OCI-LY3 (cell line): ENCODE measurements at regions not wholly inside any gene's neighbourhood (a gene's known extent, or its start where the extent isn't known, plus 50 kb on each side); places are given as distances from the start of the nearest gene placed in this dataset.
"Not testable (repeated sequence)": the region's sequence is repeated elsewhere in the genome, so short reads cannot be mapped to it uniquely, and the experiment has no call there.

Source experiments
- H2AFZ ChIP-seq: fragments of 200-600, 300-600 bp; shearing (Covaris generic); 2 replicates; pipeline ENCODE4 v1.6.0; 2014; ENCODE audit warnings: antibody characterized with exemption, low read depth, low read length
- H3K27ac ChIP-seq: fragments of 200-600, 300-600 bp; sonication (generic); 2 replicates; pipeline ENCODE4 v1.5.1; 2014; ENCODE audit warnings: mild to moderate bottlenecking, low read length, moderate library complexity, mixed read lengths
- H3K27me3 ChIP-seq: fragments of 200-600, 300-600 bp; sonication (generic); 2 replicates; pipeline ENCODE4 v1.6.1; 2014; ENCODE audit warnings: low read depth, low read length, mixed read lengths
- H3K36me3 ChIP-seq: fragments of 200-600, 300-600 bp; sonication (generic); replicated peaks from 2 replicates; pipeline ENCODE3; 2014; ENCODE audit warnings: low read depth, low read length, mixed read lengths
- H3K4me1 ChIP-seq: fragments of 300-600, 200-600 bp; sonication (generic); 2 replicates; pipeline ENCODE4 v1.6.1; 2014; ENCODE audit warnings: low read length, mixed read lengths
- H3K4me2 ChIP-seq: fragments of 200-600, 300-600 bp; sonication (generic); 2 replicates; pipeline ENCODE4 v1.6.1; 2014; ENCODE audit warnings: low read length, mixed read lengths
- H3K4me3 ChIP-seq: fragments of 300-600, 200-600 bp; sonication (generic); 2 replicates; pipeline ENCODE4 v1.5.1; 2014; ENCODE audit warnings: antibody characterized with exemption, mild to moderate bottlenecking, low read length, moderate library complexity
- H3K79me2 ChIP-seq: fragments of 300-600, 200-600 bp; shearing (Covaris generic); 2 replicates; pipeline ENCODE4 v1.6.1; 2014; ENCODE audit warnings: mild to moderate bottlenecking, low read length, mixed read lengths
- H3K9ac ChIP-seq: fragments of 300-600, 200-600 bp; shearing (Covaris generic); 2 replicates; pipeline ENCODE4 v1.6.0; 2014; ENCODE audit warnings: mild to moderate bottlenecking, low read length, moderate library complexity
- H3K9me3 ChIP-seq: fragments of 200-600, 300-600 bp; shearing (Covaris generic); 2 replicates; pipeline ENCODE4 v1.6.1; 2014; ENCODE audit warnings: low read length, mixed read lengths; ENCODE audit not compliant: insufficient read depth
- H4K20me1 ChIP-seq: fragments of 200-600, 300-600 bp; sonication (generic); 2 replicates; pipeline ENCODE4 v1.6.1; 2016; ENCODE audit warnings: low read length, mixed read lengths; ENCODE audit not compliant: insufficient read depth
- EZH2phosphoT487 ChIP-seq: fragments of 200-600 bp; shearing (Covaris generic); IDR thresholded peaks from 2 replicates; pipeline ENCODE4 v1.6.1; 2018; ENCODE audit warnings: antibody characterized with exemption, mixed run types, low read depth
- TF ChIP-seq, protein P1 (sequence below): fragments of 200-600, 300-600 bp; sonication (generic); IDR thresholded peaks from 2 replicates; pipeline ENCODE4 v1.5.1; 2014; ENCODE audit warnings: antibody characterized with exemption, low read length, low read depth

DNA sequence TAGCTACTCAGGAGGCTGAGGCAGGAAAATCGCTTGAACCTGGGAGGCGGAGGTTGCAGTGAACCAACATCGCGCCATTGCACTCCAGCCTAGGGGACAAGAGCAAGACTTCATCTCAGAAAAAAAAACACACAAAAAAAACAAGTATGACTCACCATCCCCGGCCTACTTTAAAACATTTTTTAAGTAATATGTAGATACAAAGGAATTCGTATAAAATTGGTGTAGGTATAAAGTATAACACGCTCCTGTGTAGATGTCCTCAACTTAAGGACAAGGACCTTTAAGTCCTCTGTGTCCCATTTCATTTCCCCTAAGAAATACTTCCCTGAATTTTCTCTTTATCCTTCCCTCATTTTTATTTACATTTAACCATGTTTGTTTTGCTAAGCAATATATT lies 73.4 kb upstream of the PKN2 start:
- Histone ChIP-seq H3K4me1 (peaks cover 3% of the 10 kb centered on the region; the same call in 1 of the 2 replicates), H4K20me1 (no peaks in the 10 kb centered on the region), H3K36me3 (no peaks in the 10 kb centered on the region), H3K9me3 (no peaks in the 10 kb centered on the region), H3K79me2 (no peaks in the 10 kb centered on the region), H3K4me3 (no peak overlapping the region), H3K9ac (no peak overlapping the region), H2AFZ (no peak overlapping the region), H3K27ac (no peak overlapping the region), H3K27me3 (no peaks in the 10 kb centered on the region), H3K4me2 (no peak overlapping the region)
- TF ChIP-seq, protein P1, sequence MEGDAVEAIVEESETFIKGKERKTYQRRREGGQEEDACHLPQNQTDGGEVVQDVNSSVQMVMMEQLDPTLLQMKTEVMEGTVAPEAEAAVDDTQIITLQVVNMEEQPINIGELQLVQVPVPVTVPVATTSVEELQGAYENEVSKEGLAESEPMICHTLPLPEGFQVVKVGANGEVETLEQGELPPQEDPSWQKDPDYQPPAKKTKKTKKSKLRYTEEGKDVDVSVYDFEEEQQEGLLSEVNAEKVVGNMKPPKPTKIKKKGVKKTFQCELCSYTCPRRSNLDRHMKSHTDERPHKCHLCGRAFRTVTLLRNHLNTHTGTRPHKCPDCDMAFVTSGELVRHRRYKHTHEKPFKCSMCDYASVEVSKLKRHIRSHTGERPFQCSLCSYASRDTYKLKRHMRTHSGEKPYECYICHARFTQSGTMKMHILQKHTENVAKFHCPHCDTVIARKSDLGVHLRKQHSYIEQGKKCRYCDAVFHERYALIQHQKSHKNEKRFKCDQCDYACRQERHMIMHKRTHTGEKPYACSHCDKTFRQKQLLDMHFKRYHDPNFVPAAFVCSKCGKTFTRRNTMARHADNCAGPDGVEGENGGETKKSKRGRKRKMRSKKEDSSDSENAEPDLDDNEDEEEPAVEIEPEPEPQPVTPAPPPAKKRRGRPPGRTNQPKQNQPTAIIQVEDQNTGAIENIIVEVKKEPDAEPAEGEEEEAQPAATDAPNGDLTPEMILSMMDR, result no peak

DNA sequence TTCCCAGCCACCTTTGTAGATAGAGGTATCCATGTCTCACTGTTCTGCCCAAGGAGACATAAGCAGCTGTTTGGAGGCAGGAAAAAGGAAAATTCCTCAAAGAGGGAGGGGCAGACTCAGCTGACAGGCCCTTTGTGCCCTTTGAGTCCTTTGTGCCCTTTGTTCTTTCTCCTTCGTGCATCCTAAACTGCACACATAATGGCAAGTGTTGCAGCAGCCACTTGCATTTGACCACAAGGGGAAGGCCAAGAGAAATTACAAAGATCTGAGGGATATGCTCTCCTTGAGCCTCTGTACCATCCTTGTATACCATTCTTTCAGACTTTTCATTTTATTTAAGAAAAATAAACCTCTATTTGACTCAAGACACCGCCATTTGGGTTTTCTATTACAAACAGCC lies 71.8 kb upstream of the PKN2 start:
- no peak overlapping the region for H2AFZ ChIP-seq
- H3K27ac ChIP-seq, result no peak overlapping the region
- no peak overlapping the region for H3K4me2 ChIP-seq
- no peaks in the 10 kb centered on the region for H3K79me2 ChIP-seq
- no peaks in the 10 kb centered on the region for H3K9me3 ChIP-seq
- no peaks in the 10 kb centered on the region for H3K27me3 ChIP-seq
- H3K4me1 ChIP-seq, result no peaks in the 10 kb centered on the region
- H3K36me3 ChIP-seq, result no peaks in the 10 kb centered on the region
- H3K4me3 ChIP-seq, result no peak overlapping the region
- no peak overlapping the region for H3K9ac ChIP-seq
- TF ChIP-seq, protein P1, result no peak
- TF ChIP-seq EZH2phosphoT487, result no peak
- H4K20me1 ChIP-seq, result no peaks in the 10 kb centered on the region

DNA sequence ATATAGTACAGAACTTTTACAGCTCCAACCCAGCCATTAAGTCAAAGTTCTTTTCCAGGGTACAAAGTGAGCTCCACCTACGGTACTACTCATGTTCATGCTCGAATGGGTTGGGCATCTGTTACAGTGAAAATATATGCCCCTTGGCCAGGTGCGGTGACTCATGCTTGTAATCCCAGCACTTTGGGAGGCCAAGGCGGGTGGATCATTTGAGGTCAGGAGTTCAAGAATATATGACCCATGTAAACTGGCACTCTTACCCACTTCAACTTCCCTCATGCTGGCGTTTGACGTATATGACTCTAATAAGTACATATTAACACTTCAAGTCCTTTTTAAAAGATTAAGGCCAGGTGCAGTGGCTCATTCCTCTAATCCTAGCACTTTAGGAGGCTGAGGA lies 71.3 kb upstream of the PKN2 start:
- H3K27me3 ChIP-seq, result no peaks in the 10 kb centered on the region
- TF ChIP-seq, protein P1, result no peak
- no peak for TF ChIP-seq EZH2phosphoT487
- H3K4me1 ChIP-seq, result no peaks in the 10 kb centered on the region
- no peak overlapping the region for H3K4me3 ChIP-seq
- H3K9me3 ChIP-seq, result no peaks in the 10 kb centered on the region
- H3K27ac ChIP-seq, result no peak overlapping the region
- H3K79me2 ChIP-seq, result no peaks in the 10 kb centered on the region
- no peak overlapping the region for H3K4me2 ChIP-seq
- H2AFZ ChIP-seq, result no peak overlapping the region
- no peak overlapping the region for H3K9ac ChIP-seq
- no peaks in the 10 kb centered on the region for H3K36me3 ChIP-seq
- no peaks in the 10 kb centered on the region for H4K20me1 ChIP-seq

DNA sequence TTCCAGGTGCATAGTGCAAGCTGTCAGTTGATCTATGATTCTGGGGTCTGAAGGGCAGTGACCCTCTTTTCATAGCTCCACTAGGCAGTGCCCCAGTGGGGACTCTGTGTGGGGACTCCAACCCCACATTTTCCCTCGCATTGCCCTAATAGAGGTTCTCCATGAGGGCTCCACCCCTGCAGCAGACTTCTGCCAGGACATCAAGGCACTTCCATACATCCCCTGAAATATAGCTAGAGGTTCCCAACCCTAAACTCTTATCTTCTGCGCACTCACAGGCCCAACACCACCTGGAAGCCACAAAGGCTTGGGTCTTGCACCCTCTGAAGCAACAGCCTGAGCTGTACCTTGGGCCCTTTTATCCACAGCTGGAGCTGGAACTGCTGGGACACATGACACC lies 65.7 kb upstream of the PKN2 start:
- Histone ChIP-seq H4K20me1 (no peaks in the 10 kb centered on the region), H2AFZ (no peak overlapping the region), H3K9me3 (no peaks in the 10 kb centered on the region; the same call in 1 of the 2 replicates)

DNA sequence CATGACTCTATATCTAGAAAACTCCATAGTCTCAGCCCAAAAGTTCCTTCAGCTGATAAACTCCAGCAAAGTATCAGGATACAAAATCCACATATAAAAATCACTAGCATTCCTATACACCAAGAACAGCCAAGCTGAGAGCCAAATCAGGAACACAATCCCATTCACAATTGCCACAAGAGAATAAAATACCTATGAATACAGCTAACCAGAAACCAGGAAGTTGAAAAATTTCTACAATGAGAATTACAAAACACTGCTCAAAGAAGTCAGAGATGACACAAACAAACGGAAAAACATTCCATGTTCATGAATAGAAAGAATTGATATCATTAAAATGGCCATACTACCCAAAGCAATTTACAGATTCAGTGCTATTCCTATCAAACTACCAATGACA lies 61.0 kb upstream of the PKN2 start:
- H3K4me2 ChIP-seq, H3K36me3 ChIP-seq, H3K4me3 ChIP-seq, H3K9me3 ChIP-seq, H4K20me1 ChIP-seq, H3K27ac ChIP-seq, H3K27me3 ChIP-seq, H3K79me2 ChIP-seq, H2AFZ ChIP-seq, H3K4me1 ChIP-seq, H3K9ac ChIP-seq: not testable (repeated sequence)

More for the DNA sequence above, 65.7 kb upstream of the PKN2 start:
- H3K4me3 ChIP-seq, result no peak overlapping the region
- H3K9ac ChIP-seq, result no peak overlapping the region
- no peak overlapping the region for H3K4me2 ChIP-seq
- no peaks in the 10 kb centered on the region for H3K27me3 ChIP-seq
- no peaks in the 10 kb centered on the region for H3K79me2 ChIP-seq
- H3K36me3 ChIP-seq, result no peaks in the 10 kb centered on the region
- TF ChIP-seq, protein P1, result no peak
- no peak for TF ChIP-seq EZH2phosphoT487
- no peak overlapping the region for H3K27ac ChIP-seq
- H3K4me1 ChIP-seq, result no peaks in the 10 kb centered on the region
